ENCODE measurements at regions not wholly inside any gene's neighbourhood (a gene's known extent, or its start where the extent isn't known, plus 50 kb on each side); places are given as distances from the start of the nearest gene placed in this dataset.

DNA sequence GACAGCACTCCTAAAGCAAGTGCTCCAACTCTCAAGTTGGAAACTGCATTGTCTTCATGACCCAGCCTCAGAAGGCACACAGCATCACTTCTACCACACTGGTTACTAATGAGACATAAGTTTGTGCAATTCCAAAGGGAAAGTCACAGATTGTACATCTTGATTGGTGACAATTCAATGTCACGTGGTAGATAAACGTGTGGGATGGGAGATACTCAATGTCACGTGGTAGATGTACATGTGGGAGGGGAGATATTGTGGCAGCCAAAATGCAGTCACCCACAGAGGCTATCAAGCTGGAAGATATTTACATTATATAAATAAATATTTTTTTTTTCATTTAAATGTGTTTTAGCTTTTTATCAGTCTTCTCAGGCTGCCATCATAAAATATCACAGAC is 393.3 kb downstream of the KIF16B start:
- TF ChIP-seq, protein P1, sequence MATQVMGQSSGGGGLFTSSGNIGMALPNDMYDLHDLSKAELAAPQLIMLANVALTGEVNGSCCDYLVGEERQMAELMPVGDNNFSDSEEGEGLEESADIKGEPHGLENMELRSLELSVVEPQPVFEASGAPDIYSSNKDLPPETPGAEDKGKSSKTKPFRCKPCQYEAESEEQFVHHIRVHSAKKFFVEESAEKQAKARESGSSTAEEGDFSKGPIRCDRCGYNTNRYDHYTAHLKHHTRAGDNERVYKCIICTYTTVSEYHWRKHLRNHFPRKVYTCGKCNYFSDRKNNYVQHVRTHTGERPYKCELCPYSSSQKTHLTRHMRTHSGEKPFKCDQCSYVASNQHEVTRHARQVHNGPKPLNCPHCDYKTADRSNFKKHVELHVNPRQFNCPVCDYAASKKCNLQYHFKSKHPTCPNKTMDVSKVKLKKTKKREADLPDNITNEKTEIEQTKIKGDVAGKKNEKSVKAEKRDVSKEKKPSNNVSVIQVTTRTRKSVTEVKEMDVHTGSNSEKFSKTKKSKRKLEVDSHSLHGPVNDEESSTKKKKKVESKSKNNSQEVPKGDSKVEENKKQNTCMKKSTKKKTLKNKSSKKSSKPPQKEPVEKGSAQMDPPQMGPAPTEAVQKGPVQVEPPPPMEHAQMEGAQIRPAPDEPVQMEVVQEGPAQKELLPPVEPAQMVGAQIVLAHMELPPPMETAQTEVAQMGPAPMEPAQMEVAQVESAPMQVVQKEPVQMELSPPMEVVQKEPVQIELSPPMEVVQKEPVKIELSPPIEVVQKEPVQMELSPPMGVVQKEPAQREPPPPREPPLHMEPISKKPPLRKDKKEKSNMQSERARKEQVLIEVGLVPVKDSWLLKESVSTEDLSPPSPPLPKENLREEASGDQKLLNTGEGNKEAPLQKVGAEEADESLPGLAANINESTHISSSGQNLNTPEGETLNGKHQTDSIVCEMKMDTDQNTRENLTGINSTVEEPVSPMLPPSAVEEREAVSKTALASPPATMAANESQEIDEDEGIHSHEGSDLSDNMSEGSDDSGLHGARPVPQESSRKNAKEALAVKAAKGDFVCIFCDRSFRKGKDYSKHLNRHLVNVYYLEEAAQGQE (IDR thresholded peaks at IDR 0.05; ENCODE audit: low read depth): no peak
- no peak for TF ChIP-seq CEBPB (IDR thresholded peaks at IDR 0.05)
- TF ChIP-seq TEAD4 (IDR thresholded peaks at IDR 0.05): no peak
- no peak for TF ChIP-seq CREB1 (IDR thresholded peaks at IDR 0.05; ENCODE audit: low read depth)
- no peak for TF ChIP-seq ZBTB7A (IDR thresholded peaks at IDR 0.05; ENCODE audit: low read depth)
- TF ChIP-seq, protein P2, sequence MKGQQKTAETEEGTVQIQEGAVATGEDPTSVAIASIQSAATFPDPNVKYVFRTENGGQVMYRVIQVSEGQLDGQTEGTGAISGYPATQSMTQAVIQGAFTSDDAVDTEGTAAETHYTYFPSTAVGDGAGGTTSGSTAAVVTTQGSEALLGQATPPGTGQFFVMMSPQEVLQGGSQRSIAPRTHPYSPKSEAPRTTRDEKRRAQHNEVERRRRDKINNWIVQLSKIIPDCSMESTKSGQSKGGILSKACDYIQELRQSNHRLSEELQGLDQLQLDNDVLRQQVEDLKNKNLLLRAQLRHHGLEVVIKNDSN (IDR thresholded peaks at IDR 0.05): no peak
- TF ChIP-seq YY1 (IDR thresholded peaks at IDR 0.05; ENCODE audit: low read depth): no peak
- no peak for TF ChIP-seq TAF1 (IDR thresholded peaks at IDR 0.05; ENCODE audit: low read depth)
- TF ChIP-seq NFIC (IDR thresholded peaks at IDR 0.05): no peak
- no peak for TF ChIP-seq RAD21 (IDR thresholded peaks at IDR 0.05; ENCODE audit: low read depth)
- TF ChIP-seq EGR1 (IDR thresholded peaks at IDR 0.05): no peak
- TF ChIP-seq FOXM1 (IDR thresholded peaks at IDR 0.05; ENCODE audit: borderline replicate concordance, low read depth): no peak
- no peak for TF ChIP-seq TCF12 (IDR thresholded peaks at IDR 0.05; ENCODE audit: low read depth)
- TF ChIP-seq EP300 (IDR thresholded peaks at IDR 0.05; ENCODE audit: borderline replicate concordance): no peak
- TF ChIP-seq, protein P3, sequence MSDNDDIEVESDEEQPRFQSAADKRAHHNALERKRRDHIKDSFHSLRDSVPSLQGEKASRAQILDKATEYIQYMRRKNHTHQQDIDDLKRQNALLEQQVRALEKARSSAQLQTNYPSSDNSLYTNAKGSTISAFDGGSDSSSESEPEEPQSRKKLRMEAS (IDR thresholded peaks at IDR 0.05): no peak

DNA sequence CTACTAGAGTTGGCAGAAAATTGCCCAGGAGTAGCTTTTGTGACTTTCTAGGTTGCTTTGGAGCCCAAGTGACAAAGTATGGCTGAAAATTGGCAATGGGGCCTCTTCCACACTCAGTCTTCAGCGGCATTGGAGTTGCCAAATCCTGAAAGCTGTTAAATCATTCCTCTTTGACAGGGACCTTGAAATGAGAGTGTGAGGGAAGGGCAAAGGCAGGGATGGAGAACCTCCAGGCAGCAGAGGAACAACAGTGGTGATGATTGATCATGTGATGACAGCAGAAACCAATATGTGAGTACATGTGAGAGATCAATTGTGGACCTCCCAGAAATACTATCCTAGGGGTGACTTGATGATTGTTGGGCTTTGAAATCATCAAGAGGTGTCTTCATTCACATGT is 393.9 kb downstream of the KIF16B start:
- TF ChIP-seq TAF1 (IDR thresholded peaks at IDR 0.05; ENCODE audit: low read depth) (no peak), TEAD4 (IDR thresholded peaks at IDR 0.05) (no peak), YY1 (IDR thresholded peaks at IDR 0.05; ENCODE audit: low read depth) (no peak), FOXM1 (IDR thresholded peaks at IDR 0.05; ENCODE audit: borderline replicate concordance, low read depth) (no peak), RAD21 (IDR thresholded peaks at IDR 0.05; ENCODE audit: low read depth) (no peak), EGR1 (IDR thresholded peaks at IDR 0.05) (no peak), ZBTB7A (IDR thresholded peaks at IDR 0.05; ENCODE audit: low read depth) (no peak), TCF12 (IDR thresholded peaks at IDR 0.05; ENCODE audit: low read depth) (no peak), CREB1 (IDR thresholded peaks at IDR 0.05; ENCODE audit: low read depth) (no peak)
- TF ChIP-seq, protein P3 (IDR thresholded peaks at IDR 0.05): no peak
- TF ChIP-seq, protein P2 (IDR thresholded peaks at IDR 0.05): no peak

DNA sequence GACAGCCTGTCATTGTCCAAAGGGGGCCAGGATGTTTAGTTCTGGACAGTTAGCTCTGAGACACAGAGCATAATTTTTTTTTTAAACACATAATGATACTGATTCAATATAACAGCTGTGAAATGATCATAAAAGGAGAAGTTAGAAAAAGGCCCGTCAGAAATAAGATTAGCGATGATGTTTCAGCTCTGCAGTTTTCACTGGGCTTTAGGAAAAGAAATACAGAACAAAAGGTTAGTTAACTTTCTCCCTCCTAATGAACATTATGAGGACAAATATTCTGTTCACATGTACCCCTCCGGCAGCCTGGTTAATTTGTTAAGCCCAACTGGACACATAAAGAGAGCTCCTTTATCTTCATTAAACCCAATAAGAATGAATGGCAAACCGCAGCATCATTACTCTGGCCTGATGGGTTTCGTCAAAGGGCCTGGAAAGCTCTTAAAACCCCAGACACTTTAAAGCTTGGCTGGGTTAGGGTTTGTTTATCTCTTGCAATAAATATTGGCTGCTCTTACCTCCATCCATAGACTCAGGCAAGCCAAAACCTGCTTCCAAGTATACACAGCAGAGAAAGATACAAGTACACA is 394.6 kb downstream of the KIF16B start:
- TF ChIP-seq FOXM1 (IDR thresholded peaks at IDR 0.05; ENCODE audit: borderline replicate concordance, low read depth): no peak
- TF ChIP-seq, protein P3 (IDR thresholded peaks at IDR 0.05): no peak
- TF ChIP-seq, protein P2 (IDR thresholded peaks at IDR 0.05): no peak
- TF ChIP-seq CREB1 (IDR thresholded peaks at IDR 0.05; ENCODE audit: low read depth): no peak

DNA sequence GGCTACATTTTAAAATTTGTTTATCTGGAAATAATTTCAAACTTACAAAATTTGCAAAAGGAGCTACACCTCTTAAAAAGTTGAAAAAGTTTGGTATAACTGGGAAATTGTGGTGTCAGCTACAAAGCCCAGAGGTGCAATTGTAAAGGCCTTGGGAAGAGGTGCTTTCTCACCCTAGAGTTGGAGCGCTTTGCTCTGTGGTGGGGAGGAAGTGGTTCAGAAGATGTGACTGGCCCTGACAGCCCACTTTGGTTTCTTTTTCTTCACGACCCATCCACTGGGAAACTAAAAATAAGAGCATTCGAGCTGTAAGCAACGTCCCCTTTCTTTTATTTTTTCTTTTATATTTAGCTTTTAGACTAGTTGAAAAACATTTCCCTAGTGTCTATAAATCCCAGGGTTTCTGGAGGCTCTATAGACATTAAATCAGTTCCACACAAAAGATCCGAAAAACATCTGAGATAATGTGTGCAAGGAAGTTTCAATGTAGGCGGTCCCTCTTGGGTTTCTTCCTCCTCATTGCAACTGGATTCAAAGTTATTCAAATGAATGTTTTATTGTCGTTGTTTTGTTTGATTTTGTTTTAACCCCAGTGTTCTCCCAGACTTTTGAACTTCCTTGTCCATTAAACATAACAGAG is 397.8 kb downstream of the KIF16B start:
- TF ChIP-seq EGR1 (IDR thresholded peaks at IDR 0.05) (no peak), YY1 (IDR thresholded peaks at IDR 0.05; ENCODE audit: low read depth) (no peak), CEBPB (IDR thresholded peaks at IDR 0.05) (no peak), TCF12 (IDR thresholded peaks at IDR 0.05; ENCODE audit: low read depth) (no peak), RAD21 (IDR thresholded peaks at IDR 0.05; ENCODE audit: low read depth) (no peak), TEAD4 (IDR thresholded peaks at IDR 0.05) (no peak)
- TF ChIP-seq, protein P2 (IDR thresholded peaks at IDR 0.05): no peak
- TF ChIP-seq, protein P1 (IDR thresholded peaks at IDR 0.05; ENCODE audit: low read depth): no peak

DNA sequence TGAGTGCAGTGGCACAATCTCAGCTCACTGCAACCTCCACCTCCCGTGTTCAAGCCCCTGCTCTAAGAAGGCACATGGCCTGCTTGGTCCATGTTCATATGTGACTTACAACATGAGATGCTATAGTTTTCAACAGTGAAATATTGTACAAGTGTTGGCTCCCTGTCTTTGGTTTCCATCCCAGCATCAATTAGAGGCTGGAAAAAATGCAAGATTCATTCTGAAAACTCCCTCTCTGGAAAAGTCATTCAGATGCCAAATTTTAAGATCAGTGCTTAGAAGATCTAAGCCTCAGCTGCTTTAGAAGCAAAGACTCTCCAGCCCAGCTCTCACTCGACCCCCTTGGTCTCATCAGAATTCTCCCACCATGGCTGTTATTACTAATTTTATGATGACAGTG is 398.9 kb downstream of the KIF16B start:
- TF ChIP-seq RAD21 (IDR thresholded peaks at IDR 0.05; ENCODE audit: low read depth): no peak
- no peak for TF ChIP-seq EGR1 (IDR thresholded peaks at IDR 0.05)
- TF ChIP-seq, protein P2 (IDR thresholded peaks at IDR 0.05): no peak
- TF ChIP-seq EP300 (IDR thresholded peaks at IDR 0.05; ENCODE audit: borderline replicate concordance): no peak
- TF ChIP-seq TAF1 (IDR thresholded peaks at IDR 0.05; ENCODE audit: low read depth): no peak
- TF ChIP-seq CREB1 (IDR thresholded peaks at IDR 0.05; ENCODE audit: low read depth): no peak
- no peak for TF ChIP-seq TEAD4 (IDR thresholded peaks at IDR 0.05)
- TF ChIP-seq, protein P1 (IDR thresholded peaks at IDR 0.05; ENCODE audit: low read depth): no peak
